ENCODE measurements at regions not wholly inside any gene's neighbourhood (a gene's known extent, or its start where the extent isn't known, plus 50 kb on each side); places are given as distances from the start of the nearest gene placed in this dataset.

DNA sequence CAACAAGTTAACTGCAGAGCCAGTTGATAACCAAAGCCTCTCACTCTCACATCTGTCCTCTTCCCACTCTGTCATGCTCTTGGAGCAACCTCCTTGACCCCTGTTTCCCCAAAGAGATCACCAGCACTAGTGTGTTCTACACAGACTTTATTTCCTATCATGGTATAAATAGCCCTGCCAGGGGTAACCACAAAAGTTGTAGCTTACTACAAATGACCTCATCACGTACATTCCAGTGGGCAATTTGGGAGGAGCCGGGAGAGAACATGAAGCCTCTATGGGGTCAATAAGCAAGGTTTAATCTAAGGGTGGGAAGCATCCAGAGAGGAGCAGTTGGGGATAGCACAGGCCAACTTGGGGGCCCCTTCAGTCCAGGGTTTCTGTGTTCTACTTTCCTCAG lies 186.5 kb downstream of the KCNA5 start:
- TF ChIP-seq, protein P1, sequence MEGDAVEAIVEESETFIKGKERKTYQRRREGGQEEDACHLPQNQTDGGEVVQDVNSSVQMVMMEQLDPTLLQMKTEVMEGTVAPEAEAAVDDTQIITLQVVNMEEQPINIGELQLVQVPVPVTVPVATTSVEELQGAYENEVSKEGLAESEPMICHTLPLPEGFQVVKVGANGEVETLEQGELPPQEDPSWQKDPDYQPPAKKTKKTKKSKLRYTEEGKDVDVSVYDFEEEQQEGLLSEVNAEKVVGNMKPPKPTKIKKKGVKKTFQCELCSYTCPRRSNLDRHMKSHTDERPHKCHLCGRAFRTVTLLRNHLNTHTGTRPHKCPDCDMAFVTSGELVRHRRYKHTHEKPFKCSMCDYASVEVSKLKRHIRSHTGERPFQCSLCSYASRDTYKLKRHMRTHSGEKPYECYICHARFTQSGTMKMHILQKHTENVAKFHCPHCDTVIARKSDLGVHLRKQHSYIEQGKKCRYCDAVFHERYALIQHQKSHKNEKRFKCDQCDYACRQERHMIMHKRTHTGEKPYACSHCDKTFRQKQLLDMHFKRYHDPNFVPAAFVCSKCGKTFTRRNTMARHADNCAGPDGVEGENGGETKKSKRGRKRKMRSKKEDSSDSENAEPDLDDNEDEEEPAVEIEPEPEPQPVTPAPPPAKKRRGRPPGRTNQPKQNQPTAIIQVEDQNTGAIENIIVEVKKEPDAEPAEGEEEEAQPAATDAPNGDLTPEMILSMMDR (IDR thresholded peaks at IDR 0.05) = no peak
- TF ChIP-seq ZFX (IDR thresholded peaks at IDR 0.05; ENCODE audit: borderline replicate concordance) = no peak
- no peak overlapping the region for H3K27ac ChIP-seq

DNA sequence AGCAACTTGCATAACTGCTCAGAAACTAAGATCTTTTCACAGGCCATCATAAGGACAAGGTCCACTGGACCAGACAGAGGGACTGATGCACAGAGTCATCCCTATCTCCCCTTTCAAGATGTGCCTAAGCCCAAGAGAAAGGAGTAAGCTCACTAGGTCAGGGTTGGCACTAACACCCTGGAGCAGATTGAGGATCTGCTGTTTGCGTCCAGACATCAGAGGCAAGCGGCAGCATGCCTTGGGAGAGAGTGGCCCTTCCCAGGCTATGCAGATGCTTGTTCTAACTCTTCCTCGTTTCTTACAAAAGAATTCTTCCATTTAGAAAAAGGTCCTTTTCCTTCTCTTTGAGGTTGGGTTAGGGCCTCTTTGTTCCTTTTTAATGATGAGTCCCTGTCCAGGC lies 187.2 kb downstream of the KCNA5 start:
- TF ChIP-seq ZFX (IDR thresholded peaks at IDR 0.05; ENCODE audit: borderline replicate concordance) = no peak
- TF ChIP-seq, protein P1 (IDR thresholded peaks at IDR 0.05) = no peak
- no peak overlapping the region for H3K27ac ChIP-seq

DNA sequence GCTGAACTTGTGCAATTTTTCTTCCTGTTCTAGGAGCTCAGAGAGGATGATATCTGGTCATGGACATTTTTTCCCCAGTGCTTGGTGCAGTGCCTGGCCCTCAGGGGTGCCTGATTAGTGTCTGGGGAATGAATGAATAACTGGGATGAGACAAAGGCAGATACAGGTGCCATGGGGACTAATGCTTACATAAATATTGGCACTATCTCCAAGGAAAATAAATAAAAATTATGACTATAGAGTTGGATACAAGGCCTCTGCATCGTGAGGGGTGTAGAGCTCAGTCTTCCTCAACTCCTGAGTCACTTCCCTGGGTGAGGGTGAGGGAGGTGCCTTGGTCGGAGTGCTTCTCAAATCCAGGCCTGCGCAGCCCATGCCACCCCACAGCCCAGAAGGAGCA lies 188.6 kb downstream of the KCNA5 start:
- no peak overlapping the region for H3K27ac ChIP-seq
- TF ChIP-seq, protein P1 (IDR thresholded peaks at IDR 0.05) = no peak
- TF ChIP-seq ZFX (IDR thresholded peaks at IDR 0.05; ENCODE audit: borderline replicate concordance) = no peak

DNA sequence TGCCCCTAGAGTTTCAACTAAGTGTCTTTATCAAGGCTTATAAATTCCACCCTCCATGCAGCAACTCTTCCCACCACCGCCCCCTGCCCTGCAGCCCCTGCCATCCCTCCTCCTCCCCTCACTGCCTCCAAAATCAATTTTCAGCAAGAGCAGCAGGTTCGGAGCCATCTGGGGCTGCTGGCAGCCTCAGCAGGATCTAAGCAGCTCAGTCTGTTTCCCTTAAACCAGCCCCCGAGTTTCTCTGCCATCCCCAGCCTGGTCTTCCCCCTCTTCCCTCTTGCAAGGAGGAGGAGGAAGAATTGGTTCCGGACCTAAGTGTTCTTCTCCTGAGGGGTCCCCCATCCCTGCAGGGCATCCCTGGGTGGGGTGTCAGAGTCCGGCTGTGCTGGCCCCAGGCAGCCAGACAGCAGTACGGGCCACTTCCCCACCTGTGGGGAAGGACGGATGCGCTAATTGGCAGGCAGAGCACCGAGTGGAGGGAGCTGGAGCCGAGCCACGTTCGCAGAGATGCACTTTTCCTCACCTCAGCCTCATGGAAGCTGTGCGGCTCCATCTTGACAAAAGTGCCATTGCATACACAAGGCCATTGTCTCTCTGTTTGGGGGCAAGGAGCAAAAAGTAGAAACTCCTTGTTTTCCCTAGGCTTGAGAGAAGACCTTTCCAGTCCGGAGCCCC lies 189.3 kb downstream of the KCNA5 start:
- TF ChIP-seq, protein P1 (IDR thresholded peaks at IDR 0.05) = no peak
- TF ChIP-seq ZFX (IDR thresholded peaks at IDR 0.05; ENCODE audit: borderline replicate concordance) = no peak

DNA sequence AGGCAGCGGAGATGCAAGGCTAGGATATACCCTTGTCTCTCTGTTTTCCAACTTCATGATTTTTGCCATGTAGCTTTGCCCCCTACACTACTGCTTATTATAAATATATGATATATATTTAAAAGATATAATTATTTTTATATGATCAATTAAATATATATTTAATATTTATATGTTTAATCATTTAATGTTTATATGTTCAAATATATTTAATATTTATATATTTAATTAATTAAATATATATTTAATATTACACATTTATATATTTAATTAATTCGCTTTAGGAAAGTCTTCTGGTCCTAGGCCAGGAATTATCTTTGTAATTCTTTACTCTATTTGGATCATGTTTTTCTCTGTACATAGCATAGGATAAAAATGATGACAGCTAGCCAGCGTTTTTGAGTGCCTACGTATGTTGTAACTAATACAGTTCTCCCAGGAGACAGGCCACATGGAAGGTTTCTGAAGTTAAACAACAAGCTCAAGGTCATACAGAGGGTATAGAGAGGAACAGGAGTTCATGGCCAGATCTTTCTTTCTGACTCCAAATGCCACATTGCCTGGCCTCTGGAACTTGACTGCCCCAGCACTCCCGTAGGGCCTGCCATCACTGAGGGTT lies 192.5 kb downstream of the KCNA5 start:
- H3K27ac ChIP-seq = no peak overlapping the region
- TF ChIP-seq ZFX (IDR thresholded peaks at IDR 0.05; ENCODE audit: borderline replicate concordance) = no peak
- TF ChIP-seq, protein P1 (IDR thresholded peaks at IDR 0.05) = no peak

More for the DNA sequence above, 189.3 kb downstream of the KCNA5 start:
- H3K27ac ChIP-seq = no peak overlapping the region

DNA sequence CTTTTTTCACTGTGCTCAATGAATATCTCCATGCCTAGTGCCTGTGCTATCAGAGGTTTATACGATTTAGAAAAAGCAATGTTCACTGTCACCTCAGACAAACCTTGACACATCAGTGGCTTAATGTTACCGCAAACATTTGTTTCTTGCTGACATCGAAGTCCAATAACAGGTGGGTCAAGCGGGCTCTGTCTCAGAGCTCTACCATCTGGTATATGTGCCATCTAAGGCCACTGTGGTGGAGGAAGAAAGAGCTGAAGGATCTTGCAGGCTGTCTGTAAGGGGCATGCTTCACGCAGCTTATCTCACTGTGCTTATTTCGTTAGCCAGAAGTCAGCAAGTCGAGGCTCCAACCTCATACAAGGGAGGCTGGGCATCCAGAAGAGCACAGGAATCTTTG lies 189.5 kb upstream of the NTF3 start:
- no peak overlapping the region for H3K27ac ChIP-seq
- no peak for TF ChIP-seq ZFX (IDR thresholded peaks at IDR 0.05; ENCODE audit: borderline replicate concordance)
- TF ChIP-seq, protein P1 (IDR thresholded peaks at IDR 0.05) = no peak

DNA sequence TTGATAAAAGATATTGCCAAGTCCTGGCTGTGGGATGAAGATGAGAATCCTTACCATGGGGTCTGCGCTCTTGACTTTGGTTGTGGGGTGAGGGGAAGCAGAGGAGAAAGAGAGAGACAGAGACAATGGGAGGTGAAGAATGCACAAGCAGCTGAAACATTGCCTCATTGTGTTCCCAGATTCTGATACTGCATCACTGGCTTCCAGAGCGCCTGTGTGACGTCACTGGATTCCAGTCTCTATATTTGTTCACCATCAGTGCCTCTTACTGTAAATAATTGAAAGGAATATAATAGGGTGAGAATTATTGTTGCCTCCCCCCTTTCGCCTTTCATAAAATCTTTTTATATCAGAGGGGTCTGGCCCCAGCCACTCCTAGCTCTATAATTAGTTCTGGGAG lies 188.9 kb upstream of the NTF3 start:
- TF ChIP-seq, protein P1 (IDR thresholded peaks at IDR 0.05) = no peak
- TF ChIP-seq ZFX (IDR thresholded peaks at IDR 0.05; ENCODE audit: borderline replicate concordance) = no peak

More for the DNA sequence above, 188.9 kb upstream of the NTF3 start:
- H3K27ac ChIP-seq = no peak overlapping the region
